ENCODE measurements at regions not wholly inside any gene's neighbourhood (a gene's known extent, or its start where the extent isn't known, plus 50 kb on each side); places are given as distances from the start of the nearest gene placed in this dataset.

GRCh38 chr6:76706086-76706485 is 633.6 kb upstream of the IMPG1 start:
- no peaks in the 10 kb centered on the region for H3K4me1 ChIP-seq (ENCODE audit: low read depth, poor library complexity, severe bottlenecking)
- H3K79me2 ChIP-seq (ENCODE audit: insufficient read depth, low read depth) = no peaks in the 10 kb centered on the region
- H4K20me1 ChIP-seq (ENCODE audit: insufficient read depth) = no peaks in the 10 kb centered on the region
- H3K4me2 ChIP-seq = no peak overlapping the region
- no peak for TF ChIP-seq CTCF (conservative IDR thresholded peaks at IDR 0.05; ENCODE audit: low read depth, low read length)
- no peaks in the 10 kb centered on the region for H3K27me3 ChIP-seq (ENCODE audit: insufficient read depth, low read depth)
- H3K27ac ChIP-seq = no peak overlapping the region
- no peak overlapping the region for H2AFZ ChIP-seq (ENCODE audit: low read depth)
- no peaks in the 10 kb centered on the region for H3K36me3 ChIP-seq (ENCODE audit: insufficient read depth)
- no peak overlapping the region for H3K4me3 ChIP-seq (IDR thresholded peaks at IDR 0.05; ENCODE audit: insufficient read depth, low read depth, low read length)
- no peak overlapping the region for H3K9ac ChIP-seq

GRCh38 chr6:76703786-76704185 is 631.3 kb upstream of the IMPG1 start:
- Histone ChIP-seq H3K27me3 (ENCODE audit: insufficient read depth, low read depth) (no peaks in the 10 kb centered on the region), H3K9ac (no peak overlapping the region), H3K4me1 (ENCODE audit: low read depth, poor library complexity, severe bottlenecking) (no peaks in the 10 kb centered on the region), H3K4me3 (IDR thresholded peaks at IDR 0.05; ENCODE audit: insufficient read depth, low read depth, low read length) (no peak overlapping the region), H2AFZ (ENCODE audit: low read depth) (no peak overlapping the region), H3K79me2 (ENCODE audit: insufficient read depth, low read depth) (no peaks in the 10 kb centered on the region), H3K27ac (no peak overlapping the region), H3K36me3 (ENCODE audit: insufficient read depth) (no peaks in the 10 kb centered on the region), H3K4me2 (no peak overlapping the region), H4K20me1 (ENCODE audit: insufficient read depth) (no peaks in the 10 kb centered on the region)
- TF ChIP-seq CTCF (conservative IDR thresholded peaks at IDR 0.05; ENCODE audit: low read depth, low read length) = no peak

GRCh38 chr6:76703285-76703684 is 630.8 kb upstream of the IMPG1 start:
- TF ChIP-seq CTCF (conservative IDR thresholded peaks at IDR 0.05; ENCODE audit: low read depth, low read length) = no peak
- no peak overlapping the region for H3K4me3 ChIP-seq (IDR thresholded peaks at IDR 0.05; ENCODE audit: insufficient read depth, low read depth, low read length)
- no peaks in the 10 kb centered on the region for H3K27me3 ChIP-seq (ENCODE audit: insufficient read depth, low read depth)
- no peak overlapping the region for H3K9ac ChIP-seq
- H3K36me3 ChIP-seq (ENCODE audit: insufficient read depth) = no peaks in the 10 kb centered on the region
- no peak overlapping the region for H3K27ac ChIP-seq
- H3K4me1 ChIP-seq (ENCODE audit: low read depth, poor library complexity, severe bottlenecking) = no peaks in the 10 kb centered on the region
- H3K4me2 ChIP-seq = no peak overlapping the region
- H2AFZ ChIP-seq (ENCODE audit: low read depth) = no peak overlapping the region
- H3K79me2 ChIP-seq (ENCODE audit: insufficient read depth, low read depth) = no peaks in the 10 kb centered on the region
- H4K20me1 ChIP-seq (ENCODE audit: insufficient read depth) = no peaks in the 10 kb centered on the region

- H4K20me1 ChIP-seq (ENCODE audit: insufficient read depth) = no peaks in the 10 kb centered on the region
- no peak overlapping the region for H2AFZ ChIP-seq (ENCODE audit: low read depth)
- H3K36me3 ChIP-seq (ENCODE audit: insufficient read depth) = no peaks in the 10 kb centered on the region
- H3K27me3 ChIP-seq (ENCODE audit: insufficient read depth, low read depth) = no peaks in the 10 kb centered on the region
- no peaks in the 10 kb centered on the region for H3K79me2 ChIP-seq (ENCODE audit: insufficient read depth, low read depth)
- H3K27ac ChIP-seq = no peak overlapping the region
- H3K4me2 ChIP-seq = no peak overlapping the region
- no peak overlapping the region for H3K4me3 ChIP-seq (IDR thresholded peaks at IDR 0.05; ENCODE audit: insufficient read depth, low read depth, low read length)
- no peak for TF ChIP-seq CTCF (conservative IDR thresholded peaks at IDR 0.05; ENCODE audit: low read depth, low read length)
- H3K4me1 ChIP-seq (ENCODE audit: low read depth, poor library complexity, severe bottlenecking) = no peaks in the 10 kb centered on the region
- no peak overlapping the region for H3K9ac ChIP-seq
Measured at GRCh38 chr6:76702187-76702586, 629.7 kb upstream of the IMPG1 start.

- H4K20me1 ChIP-seq (ENCODE audit: insufficient read depth) = no peaks in the 10 kb centered on the region
- no peak for TF ChIP-seq CTCF (conservative IDR thresholded peaks at IDR 0.05; ENCODE audit: low read depth, low read length)
- H3K4me2 ChIP-seq = no peak overlapping the region
- no peak overlapping the region for H3K9ac ChIP-seq
- H3K27ac ChIP-seq = no peak overlapping the region
- no peaks in the 10 kb centered on the region for H3K36me3 ChIP-seq (ENCODE audit: insufficient read depth)
- no peaks in the 10 kb centered on the region for H3K27me3 ChIP-seq (ENCODE audit: insufficient read depth, low read depth)
- H3K4me1 ChIP-seq (ENCODE audit: low read depth, poor library complexity, severe bottlenecking) = no peaks in the 10 kb centered on the region
- no peak overlapping the region for H2AFZ ChIP-seq (ENCODE audit: low read depth)
- H3K79me2 ChIP-seq (ENCODE audit: insufficient read depth, low read depth) = no peaks in the 10 kb centered on the region
- H3K4me3 ChIP-seq (IDR thresholded peaks at IDR 0.05; ENCODE audit: insufficient read depth, low read depth, low read length) = no peak overlapping the region
Measured at GRCh38 chr6:76701610-76702009, 629.1 kb upstream of the IMPG1 start.
